Islet of Langerhans (tissue), 1 donor: ENCODE measurements at regions not wholly inside any gene's neighbourhood (a gene's known extent, or its start where the extent isn't known, plus 50 kb on each side); places are given as distances from the start of the nearest gene placed in this dataset.

Experiments
- FAIRE-seq: peaks from one replicate; lab custom pipeline; 2011; peaks lifted over from hg19 to GRCh38; lab: Jason Lieb, UNC

GRCh38 chr6:8215631-8216030 is 113.3 kb upstream of the EEF1E1 start:
- no peak for FAIRE-seq

GRCh38 chr6:8213995-8214394 is 111.6 kb upstream of the EEF1E1 start:
- FAIRE-seq = no peak

GRCh38 chr6:8212720-8213434 is 110.5 kb upstream of the EEF1E1 start:
- FAIRE-seq = no peak

- no peak for FAIRE-seq
These were observed 105.5 kb upstream of the EEF1E1 start for GRCh38 chr6:8207869-8208191.

GRCh38 chr6:8207191-8207868 is 105.0 kb upstream of the EEF1E1 start:
- no peak for FAIRE-seq

GRCh38 chr6:8203337-8203736 is 101.0 kb upstream of the EEF1E1 start:
- no peak for FAIRE-seq

- FAIRE-seq = no peak
These were observed 99.3 kb upstream of the EEF1E1 start for GRCh38 chr6:8201679-8202078.

- no peak for FAIRE-seq
These were observed 97.9 kb upstream of the EEF1E1 start for GRCh38 chr6:8200255-8200654.

- FAIRE-seq = no peak
These were observed 93.4 kb upstream of the EEF1E1 start for GRCh38 chr6:8195714-8196102.

- no peak for FAIRE-seq
These were observed 92.8 kb upstream of the EEF1E1 start for GRCh38 chr6:8195040-8195713.

- no peak for FAIRE-seq
These were observed 92.1 kb upstream of the EEF1E1 start for GRCh38 chr6:8194490-8194889.

GRCh38 chr6:8193541-8193940 is 91.2 kb upstream of the EEF1E1 start:
- no peak for FAIRE-seq

- FAIRE-seq = no peak
These were observed 90.2 kb upstream of the EEF1E1 start for GRCh38 chr6:8192597-8192996.

- FAIRE-seq = no peak
These were observed 89.7 kb upstream of the EEF1E1 start for GRCh38 chr6:8192067-8192466.

GRCh38 chr6:8191629-8192028 is 89.3 kb upstream of the EEF1E1 start:
- FAIRE-seq = no peak

- FAIRE-seq = no peak
These were observed 84.9 kb upstream of the EEF1E1 start for GRCh38 chr6:8187209-8187608.

- FAIRE-seq = no peak
These were observed 80.7 kb upstream of the EEF1E1 start for GRCh38 chr6:8182902-8183665.

GRCh38 chr6:8181951-8182845 is 79.8 kb upstream of the EEF1E1 start:
- no peak for FAIRE-seq

- no peak for FAIRE-seq
These were observed 79.0 kb upstream of the EEF1E1 start for GRCh38 chr6:8181160-8181881.

GRCh38 chr6:8180327-8181159 is 78.2 kb upstream of the EEF1E1 start:
- FAIRE-seq = no peak
